Colonic mucosa (tissue), 4 donors: ENCODE measurements at regions not wholly inside any gene's neighbourhood (a gene's known extent, or its start where the extent isn't known, plus 50 kb on each side); places are given as distances from the start of the nearest gene placed in this dataset.

Source experiments
- DNase-seq: peaks from one replicate; pipeline ENCODE4 v3.0.0-alpha.2; 2020
- H3K27ac ChIP-seq: fragments of 200-600 bp; one replicate; pipeline ENCODE4 v1.8.0; 2021
- H3K27me3 ChIP-seq: fragments of 200-600 bp; one replicate; pipeline ENCODE4 v1.8.0; 2021
- H3K36me3 ChIP-seq: fragments of 200-600 bp; one replicate; pipeline ENCODE4 v1.8.0; 2021
- H3K4me1 ChIP-seq: fragments of 200-600 bp; one replicate; pipeline ENCODE4 v1.8.0; 2021; ENCODE audit warnings: mild to moderate bottlenecking
- H3K4me3 ChIP-seq: fragments of 200-600 bp; one replicate; pipeline ENCODE4 v1.8.0; 2021
- H3K9ac ChIP-seq, 2 donors: one replicate each; pipeline ENCODE4 v1.7.0; 2013; ENCODE audit warnings: control low read depth in 2 of 2, low read depth in 2 of 2, low read length in 2 of 2
- H3K9me3 ChIP-seq: fragments of 200-600 bp; one replicate; pipeline ENCODE4 v1.8.0; 2021
- intact Hi-C: fragments of 100-400 bp; cut with DNase I; formaldehyde crosslinking; loops from one replicate; pipeline ENCODE4 v1.14.1; 2022
- TF ChIP-seq, protein P1 (sequence below): fragments of 200-600 bp; IDR thresholded peaks from one replicate; pipeline ENCODE4 v1.8.0; 2022; ENCODE audit warnings: antibody characterized with exemption, mild to moderate bottlenecking
- donor health status: healthy.
- donor health status: DM: no; HTN: no; CAD: no.
- donor health status: DM: no; HTN: no; CAD: no.

DNA sequence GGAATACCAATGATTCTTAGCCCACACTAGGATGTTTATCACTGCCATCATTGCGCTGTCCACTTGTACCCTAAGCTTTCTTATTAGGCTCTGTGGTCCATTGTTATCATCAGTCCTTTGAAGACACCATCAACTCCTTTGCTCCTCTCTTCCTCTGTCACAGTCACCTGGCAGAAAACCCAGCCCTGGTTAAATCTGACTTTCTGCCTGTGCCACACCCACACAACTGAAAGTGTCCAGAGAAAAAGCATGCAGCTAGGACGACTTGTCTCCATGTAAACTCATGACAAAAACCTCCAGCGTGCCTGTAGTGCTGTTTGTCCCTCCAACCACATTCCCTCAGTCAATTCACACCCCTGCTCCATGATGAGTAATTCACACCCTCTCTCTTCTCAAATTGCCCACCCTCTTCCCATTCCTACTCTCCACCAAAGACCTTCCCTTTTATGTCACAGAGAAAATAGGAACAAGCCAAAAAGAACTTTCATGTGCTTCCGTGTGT is 297.4 kb upstream of the MGAT5 start:
- no peaks in the 10 kb centered on the region for H3K36me3 ChIP-seq
- H3K9ac ChIP-seq, result no peak overlapping the region
- TF ChIP-seq, protein P1, sequence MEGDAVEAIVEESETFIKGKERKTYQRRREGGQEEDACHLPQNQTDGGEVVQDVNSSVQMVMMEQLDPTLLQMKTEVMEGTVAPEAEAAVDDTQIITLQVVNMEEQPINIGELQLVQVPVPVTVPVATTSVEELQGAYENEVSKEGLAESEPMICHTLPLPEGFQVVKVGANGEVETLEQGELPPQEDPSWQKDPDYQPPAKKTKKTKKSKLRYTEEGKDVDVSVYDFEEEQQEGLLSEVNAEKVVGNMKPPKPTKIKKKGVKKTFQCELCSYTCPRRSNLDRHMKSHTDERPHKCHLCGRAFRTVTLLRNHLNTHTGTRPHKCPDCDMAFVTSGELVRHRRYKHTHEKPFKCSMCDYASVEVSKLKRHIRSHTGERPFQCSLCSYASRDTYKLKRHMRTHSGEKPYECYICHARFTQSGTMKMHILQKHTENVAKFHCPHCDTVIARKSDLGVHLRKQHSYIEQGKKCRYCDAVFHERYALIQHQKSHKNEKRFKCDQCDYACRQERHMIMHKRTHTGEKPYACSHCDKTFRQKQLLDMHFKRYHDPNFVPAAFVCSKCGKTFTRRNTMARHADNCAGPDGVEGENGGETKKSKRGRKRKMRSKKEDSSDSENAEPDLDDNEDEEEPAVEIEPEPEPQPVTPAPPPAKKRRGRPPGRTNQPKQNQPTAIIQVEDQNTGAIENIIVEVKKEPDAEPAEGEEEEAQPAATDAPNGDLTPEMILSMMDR, result no peak
- no peaks in the 10 kb centered on the region for H3K4me1 ChIP-seq
- no peak overlapping the region for H3K27ac ChIP-seq
- no peaks in the 10 kb centered on the region for H3K27me3 ChIP-seq
- intact Hi-C loops, result no loop called here
- no peak overlapping the region for H3K4me3 ChIP-seq
- no peak for DNase-seq
- H3K9me3 ChIP-seq, result no peaks in the 10 kb centered on the region

DNA sequence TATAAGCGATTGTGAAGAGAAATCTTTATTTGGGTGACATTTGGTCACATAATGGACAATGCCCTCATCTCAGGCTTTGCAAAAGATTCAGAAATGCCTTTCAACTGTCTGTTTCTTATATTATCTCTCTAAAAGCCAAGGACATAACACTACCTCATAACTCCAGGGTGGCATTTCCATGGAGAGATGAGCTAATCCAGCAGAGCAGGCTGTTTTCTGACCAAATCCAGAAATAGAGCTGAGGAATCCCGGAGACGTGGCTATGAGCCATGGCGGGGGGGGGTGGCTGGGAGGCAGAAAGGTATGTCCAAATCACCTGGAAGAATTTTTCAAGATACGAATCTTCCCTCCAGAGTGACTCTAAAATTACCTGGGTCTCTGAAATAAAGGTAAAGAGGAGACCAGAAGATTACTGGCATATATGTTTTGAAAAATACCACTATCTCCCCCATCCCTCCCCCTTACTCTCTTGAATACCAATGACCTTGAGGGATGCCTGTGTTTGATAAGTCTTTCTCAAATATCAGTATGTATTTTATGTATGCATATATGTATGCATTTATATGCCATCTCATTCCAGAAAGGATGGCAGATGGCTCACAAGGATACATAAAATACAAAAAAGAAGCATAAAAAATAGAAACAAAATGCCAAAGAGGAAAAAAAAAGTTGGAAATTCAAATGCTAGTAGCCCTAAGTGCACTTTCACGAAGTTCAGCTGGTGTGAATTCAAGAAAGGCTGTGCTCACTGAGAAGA is 296.0 kb upstream of the MGAT5 start:
- no peaks in the 10 kb centered on the region for H3K27me3 ChIP-seq
- H3K27ac ChIP-seq, result no peak overlapping the region
- H3K9me3 ChIP-seq, result no peaks in the 10 kb centered on the region
- no peak overlapping the region for H3K4me3 ChIP-seq
- TF ChIP-seq, protein P1, result no peak
- H3K4me1 ChIP-seq, result no peaks in the 10 kb centered on the region
- H3K36me3 ChIP-seq, result no peaks in the 10 kb centered on the region
- H3K9ac ChIP-seq, result no peak overlapping the region
- DNase-seq, result no peak
- intact Hi-C loops, result no loop called here

DNA sequence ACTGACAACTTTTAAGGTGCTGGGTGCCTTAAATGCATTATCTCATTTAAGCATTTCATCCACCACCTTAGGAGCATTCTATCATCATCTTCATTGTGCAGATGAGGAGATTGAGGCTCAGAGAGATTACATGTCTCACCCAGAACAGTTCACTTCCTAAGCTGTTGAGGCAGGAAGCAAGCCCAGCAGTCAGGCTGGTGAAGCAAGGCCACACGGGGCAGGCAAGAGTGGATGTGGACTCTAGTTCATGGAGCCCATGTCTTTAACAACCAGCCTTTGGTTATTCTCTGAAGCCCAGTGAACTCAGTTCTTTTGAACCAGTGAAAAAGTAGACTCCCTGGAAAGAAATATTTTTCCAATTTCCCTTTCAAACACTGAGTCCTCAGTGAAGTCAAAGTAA is 294.8 kb upstream of the MGAT5 start:
- Histone ChIP-seq H3K27me3 (no peaks in the 10 kb centered on the region), H3K4me1 (no peaks in the 10 kb centered on the region), H3K9ac (no peak overlapping the region), H3K36me3 (no peaks in the 10 kb centered on the region), H3K4me3 (no peak overlapping the region), H3K27ac (no peak overlapping the region), H3K9me3 (no peaks in the 10 kb centered on the region)
- intact Hi-C loops, result no loop called here
- TF ChIP-seq, protein P1, result no peak
- DNase-seq, result no peak

DNA sequence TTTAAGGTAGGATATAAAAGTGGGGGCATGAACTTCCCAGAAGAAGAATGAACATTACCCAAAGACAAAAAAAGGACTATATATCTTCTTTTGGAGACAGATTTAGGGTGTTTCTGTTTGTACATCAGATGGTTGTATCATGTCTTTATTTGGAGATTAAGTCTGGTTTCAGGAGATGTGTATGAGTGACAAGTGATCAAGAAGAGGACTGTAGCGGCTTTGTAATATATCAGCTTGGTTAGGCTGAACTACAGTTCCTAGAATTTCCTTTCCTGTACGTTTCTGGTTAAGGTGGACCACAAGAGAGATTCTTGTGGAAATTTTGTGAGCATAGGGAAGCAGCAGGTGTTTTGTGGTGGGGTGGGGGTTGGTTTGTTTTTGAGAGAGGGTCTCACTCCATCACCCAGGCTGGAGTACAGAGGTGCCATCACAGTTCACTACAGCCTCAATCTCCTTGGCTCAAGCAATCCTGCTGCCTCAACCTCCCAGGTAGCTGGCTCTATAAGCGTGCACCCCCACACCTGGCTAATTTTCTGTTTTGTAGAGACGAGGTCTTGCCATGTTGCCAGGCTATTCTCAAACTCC is 287.1 kb upstream of the MGAT5 start:
- H3K4me3 ChIP-seq, result no peak overlapping the region
- intact Hi-C loops, result no loop called here
- H3K9me3 ChIP-seq, result no peaks in the 10 kb centered on the region
- TF ChIP-seq, protein P1, result no peak
- no peaks in the 10 kb centered on the region for H3K27me3 ChIP-seq
- no peaks in the 10 kb centered on the region for H3K36me3 ChIP-seq
- no peak for DNase-seq
- no peak overlapping the region for H3K9ac ChIP-seq
- no peak overlapping the region for H3K27ac ChIP-seq
- no peaks in the 10 kb centered on the region for H3K4me1 ChIP-seq

DNA sequence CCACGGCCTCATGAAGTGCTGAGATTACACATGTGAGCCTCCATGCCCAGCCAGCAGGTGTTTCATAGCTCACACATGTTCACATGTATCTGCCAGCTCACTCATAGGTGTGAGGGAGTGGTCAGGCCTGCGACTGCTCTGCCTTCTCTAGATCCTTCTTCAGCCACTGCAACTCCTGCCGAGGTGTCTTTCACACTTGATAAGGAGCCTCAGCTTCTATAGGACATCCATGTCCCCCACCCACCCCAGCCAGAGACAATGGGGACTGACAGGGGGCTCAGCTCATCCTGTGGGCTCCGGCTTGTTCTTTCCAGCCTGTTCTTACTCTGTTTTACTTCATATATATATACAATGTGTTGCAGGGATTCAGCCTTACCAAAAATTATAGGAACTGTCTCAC is 286.5 kb upstream of the MGAT5 start:
- no peaks in the 10 kb centered on the region for H3K27me3 ChIP-seq
- no peak overlapping the region for H3K4me3 ChIP-seq
- intact Hi-C loops, result no loop called here
- no peaks in the 10 kb centered on the region for H3K9me3 ChIP-seq
- no peaks in the 10 kb centered on the region for H3K4me1 ChIP-seq
- TF ChIP-seq, protein P1, result no peak
- H3K27ac ChIP-seq, result no peak overlapping the region
- H3K9ac ChIP-seq, result no peak overlapping the region
- DNase-seq, result no peak
- no peaks in the 10 kb centered on the region for H3K36me3 ChIP-seq
